Gastroesophageal sphincter (tissue), 2 donors: ENCODE measurements at regions not wholly inside any gene's neighbourhood (a gene's known extent, or its start where the extent isn't known, plus 50 kb on each side); places are given as distances from the start of the nearest gene placed in this dataset.

Experiments used
- EP300 ChIP-seq: sonication (generic); formaldehyde crosslinking; IDR thresholded peaks from one replicate; pipeline ENCODE4 v1.6.1; 2017; ENCODE audit warnings: antibody characterized with exemption, mild to moderate bottlenecking
- POLR2A ChIP-seq, 2 donors: fragments of 450-650 bp; IDR thresholded peaks; one replicate each; pipeline ENCODE4 v1.6.1; 2017; ENCODE audit warnings: antibody characterized with exemption in 2 of 2, mild to moderate bottlenecking in 2 of 2, moderate library complexity in 1 of 2
- POLR2AphosphoS5 ChIP-seq: sonication (generic); formaldehyde crosslinking; IDR thresholded peaks from one replicate; pipeline ENCODE4 v1.6.1; 2017; ENCODE audit warnings: antibody characterized with exemption

GRCh38 chr22:27493796-27494195, 307.8 kb downstream of the MN1 start:
- TF ChIP-seq POLR2AphosphoS5 (no peak), POLR2A (IDR thresholded peaks at IDR 0.05) (no peak), EP300 (no peak)
